ENCODE measurements at regions not wholly inside any gene's neighbourhood (a gene's known extent, or its start where the extent isn't known, plus 50 kb on each side); places are given as distances from the start of the nearest gene placed in this dataset.

GRCh38 chr2:163463411-163463810 is 272.4 kb downstream of the FIGN start:
- DNase-seq: no peak
- Histone ChIP-seq H3K36me3 (ENCODE audit: low read depth, missing control alignments) (no peaks in the 10 kb centered on the region), H3K4me3 (no peak overlapping the region), H3K27me3 (no peaks in the 10 kb centered on the region), H3K9me3 (no peaks in the 10 kb centered on the region), H3K27ac (no peak overlapping the region), H3K4me1 (no peaks in the 10 kb centered on the region)
- 93 to 96% methylated on average over 3 of the region's 3 CpGs for WGBS, 2 donors
- no peak for TF ChIP-seq POLR2A (IDR thresholded peaks at IDR 0.05)
- TF ChIP-seq, protein P1, sequence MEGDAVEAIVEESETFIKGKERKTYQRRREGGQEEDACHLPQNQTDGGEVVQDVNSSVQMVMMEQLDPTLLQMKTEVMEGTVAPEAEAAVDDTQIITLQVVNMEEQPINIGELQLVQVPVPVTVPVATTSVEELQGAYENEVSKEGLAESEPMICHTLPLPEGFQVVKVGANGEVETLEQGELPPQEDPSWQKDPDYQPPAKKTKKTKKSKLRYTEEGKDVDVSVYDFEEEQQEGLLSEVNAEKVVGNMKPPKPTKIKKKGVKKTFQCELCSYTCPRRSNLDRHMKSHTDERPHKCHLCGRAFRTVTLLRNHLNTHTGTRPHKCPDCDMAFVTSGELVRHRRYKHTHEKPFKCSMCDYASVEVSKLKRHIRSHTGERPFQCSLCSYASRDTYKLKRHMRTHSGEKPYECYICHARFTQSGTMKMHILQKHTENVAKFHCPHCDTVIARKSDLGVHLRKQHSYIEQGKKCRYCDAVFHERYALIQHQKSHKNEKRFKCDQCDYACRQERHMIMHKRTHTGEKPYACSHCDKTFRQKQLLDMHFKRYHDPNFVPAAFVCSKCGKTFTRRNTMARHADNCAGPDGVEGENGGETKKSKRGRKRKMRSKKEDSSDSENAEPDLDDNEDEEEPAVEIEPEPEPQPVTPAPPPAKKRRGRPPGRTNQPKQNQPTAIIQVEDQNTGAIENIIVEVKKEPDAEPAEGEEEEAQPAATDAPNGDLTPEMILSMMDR (IDR thresholded peaks at IDR 0.05): no peak
- intact Hi-C loops (cut with DNase I; ENCODE audit: low total_unique reads): no loop called here

GRCh38 chr2:163462993-163463392 is 272.8 kb downstream of the FIGN start:
- Histone ChIP-seq H3K36me3 (ENCODE audit: low read depth, missing control alignments) (no peaks in the 10 kb centered on the region), H3K9me3 (no peaks in the 10 kb centered on the region), H3K27me3 (no peaks in the 10 kb centered on the region), H3K27ac (no peak overlapping the region), H3K4me3 (no peak overlapping the region), H3K4me1 (no peaks in the 10 kb centered on the region)
- intact Hi-C loops (cut with DNase I; ENCODE audit: low total_unique reads): no loop called here
- WGBS, 2 donors: 94 to 95% methylated on average over 5 of the region's 5 CpGs
- TF ChIP-seq, protein P1 (IDR thresholded peaks at IDR 0.05): no peak
- TF ChIP-seq POLR2A (IDR thresholded peaks at IDR 0.05): no peak
- no peak for DNase-seq

GRCh38 chr2:163459986-163460385 is 275.8 kb downstream of the FIGN start:
- no peaks in the 10 kb centered on the region for H3K9me3 ChIP-seq
- WGBS, 2 donors: 92 to 98% methylated on average over 9 of the region's 9 CpGs
- no peaks in the 10 kb centered on the region for H3K36me3 ChIP-seq (ENCODE audit: low read depth, missing control alignments)
- H3K4me3 ChIP-seq: no peak overlapping the region
- no peak for DNase-seq
- intact Hi-C loops (cut with DNase I; ENCODE audit: low total_unique reads): no loop called here
- no peaks in the 10 kb centered on the region for H3K4me1 ChIP-seq
- no peaks in the 10 kb centered on the region for H3K27me3 ChIP-seq
- no peak for TF ChIP-seq POLR2A (IDR thresholded peaks at IDR 0.05)
- TF ChIP-seq, protein P1 (IDR thresholded peaks at IDR 0.05): no peak
- no peak overlapping the region for H3K27ac ChIP-seq

- WGBS, 2 donors: 91 to 96% methylated on average over 3 of the region's 3 CpGs
- DNase-seq: no peak
- H3K4me3 ChIP-seq: no peak overlapping the region
- no peaks in the 10 kb centered on the region for H3K4me1 ChIP-seq
- H3K36me3 ChIP-seq (ENCODE audit: low read depth, missing control alignments): no peaks in the 10 kb centered on the region
- intact Hi-C loops (cut with DNase I; ENCODE audit: low total_unique reads): no loop called here
- H3K27ac ChIP-seq: no peak overlapping the region
- H3K9me3 ChIP-seq: no peaks in the 10 kb centered on the region
- no peaks in the 10 kb centered on the region for H3K27me3 ChIP-seq
- TF ChIP-seq, protein P1 (IDR thresholded peaks at IDR 0.05): no peak
- no peak for TF ChIP-seq POLR2A (IDR thresholded peaks at IDR 0.05)
Measured at GRCh38 chr2:163456953-163457743, 278.7 kb downstream of the FIGN start.

DNA sequence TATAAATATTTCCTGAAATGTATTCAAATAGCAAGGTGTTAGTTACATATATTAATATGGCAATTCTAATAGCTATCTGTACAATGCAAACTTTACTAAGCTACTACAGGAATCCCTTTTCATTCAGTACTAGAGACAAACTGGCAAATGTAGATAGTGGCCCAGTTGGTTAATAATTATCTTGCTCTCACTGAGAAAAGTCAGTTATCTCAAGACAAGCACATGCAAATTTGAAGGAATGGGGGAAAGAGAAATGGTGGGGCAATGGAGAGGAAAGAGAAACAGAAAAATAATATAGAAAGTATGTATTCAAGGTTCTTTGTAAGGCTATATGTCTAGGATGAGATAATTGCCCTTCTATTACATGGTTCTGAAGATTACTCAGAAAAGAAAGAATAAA is 280.0 kb downstream of the FIGN start:
- H3K4me3 ChIP-seq: no peak overlapping the region
- intact Hi-C loops (cut with DNase I; ENCODE audit: low total_unique reads): no loop called here
- TF ChIP-seq POLR2A (IDR thresholded peaks at IDR 0.05): no peak
- TF ChIP-seq, protein P1 (IDR thresholded peaks at IDR 0.05): no peak
- no peaks in the 10 kb centered on the region for H3K4me1 ChIP-seq
- no peaks in the 10 kb centered on the region for H3K27me3 ChIP-seq
- DNase-seq: no peak
- no peaks in the 10 kb centered on the region for H3K36me3 ChIP-seq (ENCODE audit: low read depth, missing control alignments)
- no peaks in the 10 kb centered on the region for H3K9me3 ChIP-seq
- no peak overlapping the region for H3K27ac ChIP-seq
